Loucy (cell line): ENCODE measurements at regions not wholly inside any gene's neighbourhood (a gene's known extent, or its start where the extent isn't known, plus 50 kb on each side); places are given as distances from the start of the nearest gene placed in this dataset.

Experiments used
- CTCF ChIP-seq: fragments of 200-600 bp; sonication (generic); conservative IDR thresholded peaks from 2 replicates; pipeline ENCODE4 v1.5.1; 2014; ENCODE audit warnings: mild to moderate bottlenecking, antibody characterized with exemption, low read length
- EZH2phosphoT487 ChIP-seq: fragments of 200-600 bp; IDR thresholded peaks from 2 replicates; pipeline ENCODE4 v1.6.1; 2018; ENCODE audit warnings: antibody characterized with exemption, mild to moderate bottlenecking, moderate library complexity, borderline replicate concordance

GRCh38 chr6:68059899-68060298 lies 575.2 kb upstream of the ADGRB3 start:
- TF ChIP-seq CTCF (no peak), EZH2phosphoT487 (no peak)
